ENCODE measurements at regions not wholly inside any gene's neighbourhood (a gene's known extent, or its start where the extent isn't known, plus 50 kb on each side); places are given as distances from the start of the nearest gene placed in this dataset.

DNA sequence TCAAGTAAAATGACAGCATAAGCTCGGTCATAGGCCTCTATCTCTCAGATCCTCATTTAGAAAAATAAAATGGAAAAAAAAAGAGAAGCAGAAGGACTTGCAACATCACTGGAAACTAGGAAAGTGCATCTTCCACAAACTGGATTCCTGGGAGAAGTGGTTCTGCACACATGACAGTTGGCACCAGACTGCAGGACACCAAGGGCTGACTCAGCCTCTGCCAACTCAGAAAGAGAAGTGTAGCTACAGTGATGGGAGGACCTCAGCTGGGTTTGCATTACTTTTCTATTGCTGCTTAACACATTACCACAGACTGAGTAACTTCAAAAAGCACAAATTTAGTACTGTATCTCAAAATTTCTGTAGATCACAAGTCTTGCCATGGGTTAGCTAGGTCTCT, 409.5 kb upstream of the GCFC2 start:
- TF ChIP-seq, protein P1, sequence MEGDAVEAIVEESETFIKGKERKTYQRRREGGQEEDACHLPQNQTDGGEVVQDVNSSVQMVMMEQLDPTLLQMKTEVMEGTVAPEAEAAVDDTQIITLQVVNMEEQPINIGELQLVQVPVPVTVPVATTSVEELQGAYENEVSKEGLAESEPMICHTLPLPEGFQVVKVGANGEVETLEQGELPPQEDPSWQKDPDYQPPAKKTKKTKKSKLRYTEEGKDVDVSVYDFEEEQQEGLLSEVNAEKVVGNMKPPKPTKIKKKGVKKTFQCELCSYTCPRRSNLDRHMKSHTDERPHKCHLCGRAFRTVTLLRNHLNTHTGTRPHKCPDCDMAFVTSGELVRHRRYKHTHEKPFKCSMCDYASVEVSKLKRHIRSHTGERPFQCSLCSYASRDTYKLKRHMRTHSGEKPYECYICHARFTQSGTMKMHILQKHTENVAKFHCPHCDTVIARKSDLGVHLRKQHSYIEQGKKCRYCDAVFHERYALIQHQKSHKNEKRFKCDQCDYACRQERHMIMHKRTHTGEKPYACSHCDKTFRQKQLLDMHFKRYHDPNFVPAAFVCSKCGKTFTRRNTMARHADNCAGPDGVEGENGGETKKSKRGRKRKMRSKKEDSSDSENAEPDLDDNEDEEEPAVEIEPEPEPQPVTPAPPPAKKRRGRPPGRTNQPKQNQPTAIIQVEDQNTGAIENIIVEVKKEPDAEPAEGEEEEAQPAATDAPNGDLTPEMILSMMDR (IDR thresholded peaks at IDR 0.05; ENCODE audit: low read length), result no peak
- TF ChIP-seq EZH2 (optimal IDR thresholded peaks at IDR 0.05; ENCODE audit: low read depth, low read length), result no peak
